Heart right ventricle (tissue), 16 donors: ENCODE measurements at regions not wholly inside any gene's neighbourhood (a gene's known extent, or its start where the extent isn't known, plus 50 kb on each side); places are given as distances from the start of the nearest gene placed in this dataset.

Experiments used
- ATAC-seq, 8 donors: fragments of 200-7000 bp; cut with Tn5 transposase; one replicate each; pipeline ENCODE4 v1.9.1; 2020; ENCODE audit warnings: mild to moderate bottlenecking in 8 of 8, moderate library complexity in 8 of 8, moderate number of reproducible peaks in 1 of 8
- DNase-seq, 2 donors: peaks; one replicate each; pipeline ENCODE4 v3.0.0-alpha.2; 2020
- H3K27ac ChIP-seq, 10 donors: fragments of 200-600 bp; sonication (generic) in 2 of 10; one replicate each; pipeline versions ENCODE4 v1.5.0 to v1.8.0; 2020 to 2022; ENCODE audit warnings: mild to moderate bottlenecking in 3 of 10
- H3K27me3 ChIP-seq, 7 donors: fragments of 200-600 bp; one replicate each; pipeline ENCODE4 v1.8.0; 2021 to 2022; ENCODE audit warnings: mild to moderate bottlenecking in 2 of 7
- H3K36me3 ChIP-seq, 9 donors: fragments of 200-600 bp; sonication (generic) in 1 of 9; one replicate each; pipeline versions ENCODE4 v1.5.0 to v1.8.0; 2020 to 2022; ENCODE audit warnings: mild to moderate bottlenecking in 2 of 9
- H3K4me1 ChIP-seq, 9 donors: fragments of 200-600 bp; sonication (generic) in 1 of 9; one replicate each; pipeline versions ENCODE4 v1.5.0 to v1.8.0; 2020 to 2022; ENCODE audit warnings: mild to moderate bottlenecking in 4 of 9
- H3K4me3 ChIP-seq, 10 donors: fragments of 200-600 bp; sonication (generic) in 2 of 10; one replicate each; pipeline versions ENCODE4 v1.5.0 to v1.8.0; 2020 to 2022; ENCODE audit warnings: mild to moderate bottlenecking in 7 of 10, moderate library complexity in 2 of 10
- H3K9me3 ChIP-seq, 11 donors: fragments of 200-600 bp in 10 of 11; sonication (generic) in 2 of 11; one replicate each; pipeline versions ENCODE4 v1.5.0 to v1.8.0; 2013 to 2022; ENCODE audit warnings: mild to moderate bottlenecking in 2 of 11, control low read depth in 1 of 11, moderate library complexity in 1 of 11
- CTCF ChIP-seq, 9 donors: fragments of 200-600 bp; sonication (generic) in 2 of 9; IDR thresholded peaks; one replicate each; pipeline versions ENCODE4 v1.5.0 to v1.8.0; 2021 to 2022; ENCODE audit warnings: antibody characterized with exemption in 9 of 9, mild to moderate bottlenecking in 5 of 9, moderate library complexity in 1 of 9
- WGBS, 2 donors: extraction: QIAGEN DNeasy Blood & Tissue Kit; methylation state at CpG; one replicate each; pipeline ENCODE4 v1.1.7; 2013; ENCODE audit warnings: inconsistent platforms in 1 of 2; 5-methylcytosine and 5-hydroxymethylcytosine counted together
- intact Hi-C, 10 donors: fragments of 100-400 bp; cut with DNase I; formaldehyde crosslinking; loops; one replicate each; pipeline versions ENCODE4 v1.11.1 to v1.14.2; 2022
- donor health status: Arrhythmogenic right ventricular cardiomyopathy.
- donor health status: ischemic (EF 13 %, LVEDD 7.1; RV severe dilation, severe dysfunction).
- donor health status: healthy with polysubstance abuse.
- donor health status: DM: no; HTN: yes; CAD: no.
- donor health status: DM: no; HTN: no; CAD: no.
- donor health status: ischemic (EF 25% LVEDD 6.9; RV normal size, moderate dysfunction).
- donor health status: ischemic (EF 25% LVEDD 5.7; RV mildly dilated, moderate dysfunction).
- donor health status: healthy.
- donor health status: DM: yes; HTN: yes; CAD: no.
- donor health status: Ischemic cardiomyopathy.
- donor health status: ischemic (EF 35%, LVEDD 5.7; RV mildly dilated, moderate dysfunction).
- donor health status: nonischemic (EF 11% LVEDD 7.7; RV severe dilation, severe dysfunction).
- donor health status: DM: yes; HTN: yes; CAD: no.
- donor health status: PGD.
- donor health status: ischemic (EF 29% LVEDD 5.4; RV normal size, mild dysfunction).
- donor health status: nonischemic (EF 23%, LVEDD 6.1; RV moderate dilation, normal function).

- no peak for ATAC-seq
- WGBS, 2 donors, result 40 to 46% methylated on average over 3 of the region's 3 CpGs
Observed at GRCh38 chr14:86525673-86526072, 995.7 kb downstream of the FLRT2 start.

GRCh38 chr14:86521843-86522242 is 991.9 kb downstream of the FLRT2 start:
- 31 to 38% methylated on average over 1 of the region's 1 CpG for WGBS, 2 donors
- H3K36me3 ChIP-seq, result no peaks in the 10 kb centered on the region
- H3K27me3 ChIP-seq, result no peaks in the 10 kb centered on the region
- H3K4me3 ChIP-seq, result no peak overlapping the region
- H3K9me3 ChIP-seq, result no peaks in the 10 kb centered on the region
- no peak overlapping the region for H3K27ac ChIP-seq
- H3K4me1 ChIP-seq, result no peaks in the 10 kb centered on the region
- no peak for DNase-seq
- intact Hi-C loops, result no loop called here
- no peak for TF ChIP-seq CTCF (IDR thresholded peaks at IDR 0.05)
- ATAC-seq, result no peak

More at GRCh38 chr14:86525673-86526072, 995.7 kb downstream of the FLRT2 start:
- no peak for TF ChIP-seq CTCF (IDR thresholded peaks at IDR 0.05)
- H3K4me1 ChIP-seq, result no peaks in the 10 kb centered on the region
- H3K4me3 ChIP-seq, result no peak overlapping the region
- H3K9me3 ChIP-seq, result no peaks in the 10 kb centered on the region
- intact Hi-C loops, result no loop called here
- DNase-seq, result no peak
- no peak overlapping the region for H3K27ac ChIP-seq
- H3K27me3 ChIP-seq, result no peaks in the 10 kb centered on the region
- no peaks in the 10 kb centered on the region for H3K36me3 ChIP-seq

- no peaks in the 10 kb centered on the region for H3K27me3 ChIP-seq
- intact Hi-C loops, result no loop called here
Observed at GRCh38 chr14:86521031-86521730, 991.2 kb downstream of the FLRT2 start.

GRCh38 chr14:86518298-86518697 is 988.4 kb downstream of the FLRT2 start:
- ATAC-seq (no peak), DNase-seq (no peak)
- WGBS, 2 donors, result 37 to 48% methylated on average over 2 of the region's 2 CpGs
- H3K4me1 ChIP-seq, result no peaks in the 10 kb centered on the region
- TF ChIP-seq CTCF (IDR thresholded peaks at IDR 0.05), result no peak
- no peaks in the 10 kb centered on the region for H3K27me3 ChIP-seq
- H3K4me3 ChIP-seq, result no peak overlapping the region
- intact Hi-C loops, result no loop called here
- no peaks in the 10 kb centered on the region for H3K9me3 ChIP-seq
- no peak overlapping the region for H3K27ac ChIP-seq
- H3K36me3 ChIP-seq, result no peaks in the 10 kb centered on the region

More at GRCh38 chr14:86521031-86521730, 991.2 kb downstream of the FLRT2 start:
- ATAC-seq (no peak), DNase-seq (no peak)
- no peak for TF ChIP-seq CTCF (IDR thresholded peaks at IDR 0.05)
- Histone ChIP-seq H3K9me3 (no peaks in the 10 kb centered on the region), H3K4me1 (no peaks in the 10 kb centered on the region), H3K27ac (no peak overlapping the region), H3K4me3 (no peak overlapping the region), H3K36me3 (no peaks in the 10 kb centered on the region)
- 63 to 66% methylated on average over 6 of the region's 6 CpGs for WGBS, 2 donors
